WTC11 (cell line): ENCODE measurements at regions not wholly inside any gene's neighbourhood (a gene's known extent, or its start where the extent isn't known, plus 50 kb on each side); places are given as distances from the start of the nearest gene placed in this dataset.

Source experiments
- ATAC-seq: fragments of 200-7000 bp; cut with Tn5 transposase; 2 replicates; pipeline ENCODE4 v1.10.0; 2021; ENCODE audit warnings: mild to moderate bottlenecking, moderate library complexity
- CTCF ChIA-PET: fragments of 300-600 bp; sonication (Branson Sonifier 250); formaldehyde crosslinking; loops from one replicate; lab custom pipeline; 2021; ENCODE audit warnings: antibody characterized with exemption; lab: Charles Lee
- POLR2A ChIA-PET: fragments of 350-600 bp; sonication (Branson Sonifier 250); formaldehyde crosslinking; loops from one replicate; lab custom pipeline; 2021; ENCODE audit warnings: antibody characterized with exemption; lab: Charles Lee
- DNase-seq: peaks from one replicate; pipeline ENCODE4 v3.0.0; 2021; ENCODE audit warnings: low spot score
- H3K27ac Mint-ChIP-seq: 2 replicates; pipeline ENCODE4 v1.8.0; 2021; ENCODE audit warnings: mixed read lengths
- H3K27me3 Mint-ChIP-seq: 2 replicates; pipeline ENCODE4 v1.8.0; 2021; ENCODE audit warnings: low read depth, mild to moderate bottlenecking, moderate library complexity, mixed read lengths
- H3K36me3 Mint-ChIP-seq: 2 replicates; pipeline ENCODE4 v1.8.0; 2021; ENCODE audit warnings: mixed read lengths
- H3K4me1 Mint-ChIP-seq: 2 replicates; pipeline ENCODE4 v1.8.0; 2022; ENCODE audit warnings: mixed read lengths
- H3K4me3 Mint-ChIP-seq: 2 replicates; pipeline ENCODE4 v1.8.0; 2021; ENCODE audit warnings: mild to moderate bottlenecking, moderate library complexity, mixed read lengths
- H3K9me3 Mint-ChIP-seq: 2 replicates; pipeline ENCODE4 v1.8.0; 2021; ENCODE audit warnings: mixed read lengths
- AFF4 ChIP-seq: sonication (generic); formaldehyde crosslinking; IDR thresholded peaks from 2 replicates; pipeline ENCODE4 v1.8.1; 2023; ENCODE audit warnings: mild to moderate bottlenecking, missing genetic modification reagents, borderline replicate concordance
- HMGA2 ChIP-seq: fragments of 250-450 bp; sonication (Bioruptor Pico); IDR thresholded peaks from 2 replicates; pipeline ENCODE4 v1.4.0; 2021; ENCODE audit warnings: mild to moderate bottlenecking, moderate library complexity
- IRF1 ChIP-seq: sonication (generic); formaldehyde crosslinking; IDR thresholded peaks from 2 replicates; pipeline ENCODE4 v1.8.0; 2023; ENCODE audit warnings: missing genetic modification reagents
- NFE2L1 ChIP-seq: sonication (generic); formaldehyde crosslinking; IDR thresholded peaks from 2 replicates; pipeline ENCODE4 v1.8.1; 2023; ENCODE audit warnings: missing genetic modification reagents
- NR2C2 ChIP-seq: sonication (generic); formaldehyde crosslinking; IDR thresholded peaks from 2 replicates; pipeline ENCODE4 v1.8.0; 2022; ENCODE audit warnings: mild to moderate bottlenecking, missing genetic modification reagents
- SMAD4 ChIP-seq: sonication (generic); formaldehyde crosslinking; IDR thresholded peaks from 2 replicates; pipeline ENCODE4 v1.8.0; 2022; ENCODE audit warnings: mild to moderate bottlenecking, missing genetic modification reagents
- TEAD4 ChIP-seq: sonication (generic); formaldehyde crosslinking; IDR thresholded peaks from 2 replicates; pipeline ENCODE4 v1.8.0; 2022; ENCODE audit warnings: mild to moderate bottlenecking, missing genetic modification reagents
- ZBTB43 ChIP-seq: sonication (generic); formaldehyde crosslinking; IDR thresholded peaks from 2 replicates; pipeline ENCODE4 v1.8.1; 2023; ENCODE audit warnings: mild to moderate bottlenecking, missing genetic modification reagents
- ZNF138 ChIP-seq: sonication (generic); formaldehyde crosslinking; conservative IDR thresholded peaks from 2 replicates; pipeline ENCODE4 v1.8.1; 2022; ENCODE audit warnings: mild to moderate bottlenecking, moderate library complexity, missing genetic modification reagents
- ZNF263 ChIP-seq: sonication (generic); formaldehyde crosslinking; IDR thresholded peaks from 2 replicates; pipeline ENCODE4 v1.8.1; 2022; ENCODE audit warnings: low read depth, mild to moderate bottlenecking, moderate library complexity, missing genetic modification reagents
- ZNF396 ChIP-seq: fragments of 250-450 bp; sonication (Bioruptor Pico); IDR thresholded peaks from 2 replicates; pipeline ENCODE4 v1.8.0; 2021; ENCODE audit warnings: mild to moderate bottlenecking, moderate library complexity, borderline replicate concordance
- TF ChIP-seq, protein P1 (sequence below): sonication (generic); formaldehyde crosslinking; IDR thresholded peaks from 2 replicates; pipeline ENCODE4 v1.8.1; 2022; ENCODE audit warnings: mild to moderate bottlenecking, missing genetic modification reagents, moderate library complexity, borderline replicate concordance
- TF ChIP-seq, protein P2 (sequence below): sonication (generic); formaldehyde crosslinking; IDR thresholded peaks from 2 replicates; pipeline ENCODE4 v1.8.0; 2022; ENCODE audit warnings: mild to moderate bottlenecking, missing genetic modification reagents
- TF ChIP-seq, protein P3 (sequence below): sonication (generic); formaldehyde crosslinking; IDR thresholded peaks from 2 replicates; pipeline ENCODE4 v1.8.0; 2023; ENCODE audit warnings: missing genetic modification reagents, mild to moderate bottlenecking, borderline replicate concordance

- ChIA-PET POLR2A (no interaction called here), CTCF (no interaction called here)
- no peak for DNase-seq
- H3K4me1 Mint-ChIP-seq, result no peaks in the 10 kb centered on the region
- H3K4me3 Mint-ChIP-seq, result no peak overlapping the region
- H3K9me3 Mint-ChIP-seq, result peaks cover 31% of the 10 kb centered on the region
- no peak for ATAC-seq
- H3K36me3 Mint-ChIP-seq, result peaks cover 23% of the 10 kb centered on the region
- H3K27ac Mint-ChIP-seq, result no peak overlapping the region
- no peaks in the 10 kb centered on the region for H3K27me3 Mint-ChIP-seq
- TF ChIP-seq, protein P1, sequence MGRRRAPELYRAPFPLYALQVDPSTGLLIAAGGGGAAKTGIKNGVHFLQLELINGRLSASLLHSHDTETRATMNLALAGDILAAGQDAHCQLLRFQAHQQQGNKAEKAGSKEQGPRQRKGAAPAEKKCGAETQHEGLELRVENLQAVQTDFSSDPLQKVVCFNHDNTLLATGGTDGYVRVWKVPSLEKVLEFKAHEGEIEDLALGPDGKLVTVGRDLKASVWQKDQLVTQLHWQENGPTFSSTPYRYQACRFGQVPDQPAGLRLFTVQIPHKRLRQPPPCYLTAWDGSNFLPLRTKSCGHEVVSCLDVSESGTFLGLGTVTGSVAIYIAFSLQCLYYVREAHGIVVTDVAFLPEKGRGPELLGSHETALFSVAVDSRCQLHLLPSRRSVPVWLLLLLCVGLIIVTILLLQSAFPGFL (CRISPR knock-in tag), result no peak
- TF ChIP-seq IRF1 (no peak), HMGA2 (CRISPR knock-in tag) (no peak), NR2C2 (no peak), ZNF263 (no peak), AFF4 (CRISPR knock-in tag) (no peak), ZNF396 (no peak), ZNF138 (CRISPR knock-in tag) (no peak), TEAD4 (CRISPR knock-in tag) (no peak), SMAD4 (no peak), NFE2L1 (CRISPR knock-in tag) (no peak), ZBTB43 (CRISPR knock-in tag) (no peak)
- TF ChIP-seq, protein P2, sequence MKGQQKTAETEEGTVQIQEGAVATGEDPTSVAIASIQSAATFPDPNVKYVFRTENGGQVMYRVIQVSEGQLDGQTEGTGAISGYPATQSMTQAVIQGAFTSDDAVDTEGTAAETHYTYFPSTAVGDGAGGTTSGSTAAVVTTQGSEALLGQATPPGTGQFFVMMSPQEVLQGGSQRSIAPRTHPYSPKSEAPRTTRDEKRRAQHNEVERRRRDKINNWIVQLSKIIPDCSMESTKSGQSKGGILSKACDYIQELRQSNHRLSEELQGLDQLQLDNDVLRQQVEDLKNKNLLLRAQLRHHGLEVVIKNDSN (CRISPR knock-in tag), result no peak
Measured at GRCh38 chr11:80532633-80533232, 1091.9 kb upstream of the TENM4 start.

DNA sequence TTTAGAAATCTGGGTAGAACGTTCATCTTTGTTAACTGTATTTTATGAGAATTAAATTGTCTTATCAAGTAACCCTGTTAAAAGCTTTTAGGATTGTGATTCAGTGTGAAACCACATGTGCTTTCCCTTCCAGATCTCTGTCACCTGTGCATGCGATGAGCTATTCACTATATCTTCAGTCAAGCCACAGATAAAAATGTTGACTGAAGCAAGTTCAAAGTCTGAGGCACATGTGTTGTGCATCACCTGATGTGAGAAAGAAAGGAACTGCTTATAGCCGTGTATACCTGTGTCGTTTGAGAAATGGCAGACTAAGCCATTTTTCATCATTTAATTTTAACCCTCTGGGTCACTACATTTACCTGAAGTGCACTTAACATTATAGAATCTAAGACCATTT is 1088.9 kb upstream of the TENM4 start:
- no peak for DNase-seq
- no peaks in the 10 kb centered on the region for H3K4me1 Mint-ChIP-seq

More for the DNA sequence above, 1088.9 kb upstream of the TENM4 start:
- POLR2A ChIA-PET, result no interaction called here
- Mint-ChIP-seq H3K9me3 (peaks cover 28% of the 10 kb centered on the region), H3K36me3 (peaks cover 23% of the 10 kb centered on the region), H3K27me3 (no peaks in the 10 kb centered on the region), H3K27ac (no peak overlapping the region), H3K4me3 (no peak overlapping the region)
- CTCF ChIA-PET, result no interaction called here
- TF ChIP-seq, protein P3, sequence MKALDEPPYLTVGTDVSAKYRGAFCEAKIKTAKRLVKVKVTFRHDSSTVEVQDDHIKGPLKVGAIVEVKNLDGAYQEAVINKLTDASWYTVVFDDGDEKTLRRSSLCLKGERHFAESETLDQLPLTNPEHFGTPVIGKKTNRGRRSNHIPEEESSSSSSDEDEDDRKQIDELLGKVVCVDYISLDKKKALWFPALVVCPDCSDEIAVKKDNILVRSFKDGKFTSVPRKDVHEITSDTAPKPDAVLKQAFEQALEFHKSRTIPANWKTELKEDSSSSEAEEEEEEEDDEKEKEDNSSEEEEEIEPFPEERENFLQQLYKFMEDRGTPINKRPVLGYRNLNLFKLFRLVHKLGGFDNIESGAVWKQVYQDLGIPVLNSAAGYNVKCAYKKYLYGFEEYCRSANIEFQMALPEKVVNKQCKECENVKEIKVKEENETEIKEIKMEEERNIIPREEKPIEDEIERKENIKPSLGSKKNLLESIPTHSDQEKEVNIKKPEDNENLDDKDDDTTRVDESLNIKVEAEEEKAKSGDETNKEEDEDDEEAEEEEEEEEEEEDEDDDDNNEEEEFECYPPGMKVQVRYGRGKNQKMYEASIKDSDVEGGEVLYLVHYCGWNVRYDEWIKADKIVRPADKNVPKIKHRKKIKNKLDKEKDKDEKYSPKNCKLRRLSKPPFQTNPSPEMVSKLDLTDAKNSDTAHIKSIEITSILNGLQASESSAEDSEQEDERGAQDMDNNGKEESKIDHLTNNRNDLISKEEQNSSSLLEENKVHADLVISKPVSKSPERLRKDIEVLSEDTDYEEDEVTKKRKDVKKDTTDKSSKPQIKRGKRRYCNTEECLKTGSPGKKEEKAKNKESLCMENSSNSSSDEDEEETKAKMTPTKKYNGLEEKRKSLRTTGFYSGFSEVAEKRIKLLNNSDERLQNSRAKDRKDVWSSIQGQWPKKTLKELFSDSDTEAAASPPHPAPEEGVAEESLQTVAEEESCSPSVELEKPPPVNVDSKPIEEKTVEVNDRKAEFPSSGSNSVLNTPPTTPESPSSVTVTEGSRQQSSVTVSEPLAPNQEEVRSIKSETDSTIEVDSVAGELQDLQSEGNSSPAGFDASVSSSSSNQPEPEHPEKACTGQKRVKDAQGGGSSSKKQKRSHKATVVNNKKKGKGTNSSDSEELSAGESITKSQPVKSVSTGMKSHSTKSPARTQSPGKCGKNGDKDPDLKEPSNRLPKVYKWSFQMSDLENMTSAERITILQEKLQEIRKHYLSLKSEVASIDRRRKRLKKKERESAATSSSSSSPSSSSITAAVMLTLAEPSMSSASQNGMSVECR (CRISPR knock-in tag), result no peak
- TF ChIP-seq HMGA2 (CRISPR knock-in tag), result no peak
- no peak for ATAC-seq
